Caco-2 (cell line): ENCODE measurements at regions not wholly inside any gene's neighbourhood (a gene's known extent, or its start where the extent isn't known, plus 50 kb on each side); places are given as distances from the start of the nearest gene placed in this dataset.

ENCODE experiments used
- BruUV-seq: library from RNA; stranded (reverse); fragments of 400-500 nt; replicated peaks from 2 replicates; lab custom pipeline; 2021; lab: Mats Ljungman, UMichigan
- CTCF ChIA-PET: fragments of 300-600 bp; sonication (Branson Sonifier 250); formaldehyde crosslinking; loops from one replicate; lab custom pipeline; 2022; ENCODE audit warnings: antibody characterized with exemption; lab: Charles Lee
- POLR2A ChIA-PET: fragments of 300-600 bp; sonication (Branson Sonifier 250); formaldehyde crosslinking; loops from one replicate; lab custom pipeline; 2022; ENCODE audit warnings: antibody characterized with exemption; lab: Charles Lee
- DNase-seq, 2 experiments: peaks; one replicate each; pipeline versions ENCODE4 v3.0.0 to v3.0.0-alpha.2; 2020 to 2022
- H3K27me3 ChIP-seq: replicated peaks from 2 replicates; pipeline ENCODE4 v1.6.0; 2011; ENCODE audit warnings: low read length; ENCODE audit not compliant: control insufficient read depth, insufficient read depth
- H3K36me3 ChIP-seq: 2 replicates; pipeline ENCODE4 v1.5.1; 2011; ENCODE audit warnings: low read length; ENCODE audit not compliant: control insufficient read depth, insufficient read depth
- H3K4me1 ChIP-seq: fragments of 250-450 bp; sonication (Bioruptor Pico); 2 replicates; pipeline ENCODE4 v1.5.1; 2020; ENCODE audit warnings: mild to moderate bottlenecking
- H3K4me3 ChIP-seq: 2 replicates; pipeline ENCODE4 v1.5.1; 2011; ENCODE audit warnings: low read depth, mild to moderate bottlenecking, control low read depth, low read length
- H3K9me3 ChIP-seq: fragments of 250-450 bp; sonication (Bioruptor Pico); 2 replicates; pipeline ENCODE4 v1.5.1; 2020; ENCODE audit warnings: mild to moderate bottlenecking, moderate library complexity
- H3K27ac Mint-ChIP-seq: one replicate; pipeline ENCODE4 v1.8.0; 2022; ENCODE audit warnings: mixed read lengths; ENCODE audit not compliant: unreplicated experiment
- H3K27me3 Mint-ChIP-seq: one replicate; pipeline ENCODE4 v1.8.0; 2022; ENCODE audit warnings: mixed read lengths; ENCODE audit not compliant: insufficient read depth, unreplicated experiment
- H3K36me3 Mint-ChIP-seq: one replicate; pipeline ENCODE4 v1.8.0; 2022; ENCODE audit warnings: mild to moderate bottlenecking, mixed read lengths; ENCODE audit not compliant: insufficient read depth, unreplicated experiment
- H3K4me1 Mint-ChIP-seq: one replicate; pipeline ENCODE4 v1.8.0; 2022; ENCODE audit warnings: low read depth, mixed read lengths; ENCODE audit not compliant: unreplicated experiment
- H3K4me3 Mint-ChIP-seq: one replicate; pipeline ENCODE4 v1.8.0; 2022; ENCODE audit warnings: mild to moderate bottlenecking, moderate library complexity, mixed read lengths; ENCODE audit not compliant: unreplicated experiment
- H3K9me3 Mint-ChIP-seq: one replicate; pipeline ENCODE4 v1.8.0; 2022; ENCODE audit warnings: mixed read lengths; ENCODE audit not compliant: unreplicated experiment
- intact Hi-C: fragments of 100-400 bp; cut with micrococcal nuclease; formaldehyde crosslinking; loops from one replicate; pipeline ENCODE4 v1.10.0; 2022; ENCODE audit not compliant: unreplicated experiment
- TF ChIP-seq, protein P1 (sequence below), 2 experiments: fragments of 200-600 bp in 1 of 2; IDR thresholded peaks; 1 replicate in 1 of 2; 2 replicates in 1 of 2; pipeline versions ENCODE4 v1.5.1 to v1.8.0; 2011 to 2022; ENCODE audit warnings: antibody characterized with exemption in 1 of 2, control low read depth in 1 of 2, inconsistent platforms in 1 of 2, low read depth in 1 of 2, low read length in 1 of 2, mild to moderate bottlenecking in 1 of 2, moderate library complexity in 1 of 2; ENCODE audit not compliant: insufficient read depth in 1 of 2, severe bottlenecking in 1 of 2, unreplicated experiment in 1 of 2

DNA sequence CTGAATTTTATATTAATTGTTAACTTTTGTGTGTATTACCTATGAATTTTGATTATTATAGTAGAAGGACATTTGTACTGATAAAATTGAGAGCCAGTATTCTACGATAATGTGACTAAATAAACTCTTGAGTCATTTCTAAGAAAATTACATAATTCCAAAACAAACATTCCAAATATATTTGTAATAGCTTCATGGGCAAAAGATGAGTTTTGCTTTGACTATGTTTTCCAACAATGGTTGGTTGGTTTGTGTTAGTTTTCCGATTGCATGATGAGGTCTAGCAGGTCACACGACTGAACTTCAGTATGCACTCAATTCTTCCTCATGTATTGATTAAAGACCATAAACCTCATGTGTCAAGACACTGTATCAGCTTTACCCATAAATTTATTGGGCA lies 71.7 kb upstream of the WDR75 start:
- ChIA-PET POLR2A (no interaction called here), CTCF (no interaction called here)
- TF ChIP-seq, protein P1, sequence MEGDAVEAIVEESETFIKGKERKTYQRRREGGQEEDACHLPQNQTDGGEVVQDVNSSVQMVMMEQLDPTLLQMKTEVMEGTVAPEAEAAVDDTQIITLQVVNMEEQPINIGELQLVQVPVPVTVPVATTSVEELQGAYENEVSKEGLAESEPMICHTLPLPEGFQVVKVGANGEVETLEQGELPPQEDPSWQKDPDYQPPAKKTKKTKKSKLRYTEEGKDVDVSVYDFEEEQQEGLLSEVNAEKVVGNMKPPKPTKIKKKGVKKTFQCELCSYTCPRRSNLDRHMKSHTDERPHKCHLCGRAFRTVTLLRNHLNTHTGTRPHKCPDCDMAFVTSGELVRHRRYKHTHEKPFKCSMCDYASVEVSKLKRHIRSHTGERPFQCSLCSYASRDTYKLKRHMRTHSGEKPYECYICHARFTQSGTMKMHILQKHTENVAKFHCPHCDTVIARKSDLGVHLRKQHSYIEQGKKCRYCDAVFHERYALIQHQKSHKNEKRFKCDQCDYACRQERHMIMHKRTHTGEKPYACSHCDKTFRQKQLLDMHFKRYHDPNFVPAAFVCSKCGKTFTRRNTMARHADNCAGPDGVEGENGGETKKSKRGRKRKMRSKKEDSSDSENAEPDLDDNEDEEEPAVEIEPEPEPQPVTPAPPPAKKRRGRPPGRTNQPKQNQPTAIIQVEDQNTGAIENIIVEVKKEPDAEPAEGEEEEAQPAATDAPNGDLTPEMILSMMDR (IDR thresholded peaks at IDR 0.05; ENCODE audit: insufficient read depth in 1 of 2, low read depth in 1 of 2, low read length in 1 of 2, severe bottlenecking in 1 of 2, unreplicated experiment in 1 of 2), result no peak
- no peak overlapping the region for H3K4me3 Mint-ChIP-seq
- no TSS peak for BruUV-seq
- H3K9me3 Mint-ChIP-seq, result no peaks in the 10 kb centered on the region
- no peak for DNase-seq
- Histone ChIP-seq H3K4me3 (no peak overlapping the region), H3K36me3 (no peaks in the 10 kb centered on the region), H3K9me3 (no peaks in the 10 kb centered on the region), H3K27me3 (no peaks in the 10 kb centered on the region), H3K4me1 (peaks cover 24% of the 10 kb centered on the region)
- intact Hi-C loops, result loop anchor here (1.0 to 5.0 kb wide), 2 partner anchors 10 to 38 kb away; no protein-coding TSS in a partner anchor
- H3K27me3 Mint-ChIP-seq, result no peaks in the 10 kb centered on the region
- peaks cover 7% of the 10 kb centered on the region for H3K4me1 Mint-ChIP-seq
- no peaks in the 10 kb centered on the region for H3K36me3 Mint-ChIP-seq
- no peak overlapping the region for H3K27ac Mint-ChIP-seq

DNA sequence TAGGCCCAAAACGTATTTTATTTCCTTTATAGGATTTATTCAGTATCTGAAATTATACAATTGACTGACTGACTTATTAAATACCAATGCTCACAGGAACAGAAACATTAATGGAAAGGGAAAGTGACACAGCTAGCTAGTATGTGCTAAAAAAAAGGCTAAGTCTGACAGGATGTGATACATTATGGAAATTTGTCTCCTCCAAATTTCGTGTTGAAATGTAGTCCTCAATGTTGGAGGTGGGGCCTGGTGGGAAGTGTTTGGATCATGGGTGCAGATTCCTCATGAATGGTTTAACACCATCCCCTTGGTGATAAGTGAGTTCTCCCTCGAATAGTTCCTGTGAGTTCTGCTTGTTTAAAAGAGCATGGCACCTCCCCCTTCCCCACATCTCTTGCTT lies 70.6 kb upstream of the WDR75 start:
- Histone ChIP-seq H3K4me3 (no peak overlapping the region), H3K27me3 (no peaks in the 10 kb centered on the region), H3K9me3 (no peaks in the 10 kb centered on the region), H3K4me1 (peaks cover 24% of the 10 kb centered on the region), H3K36me3 (no peaks in the 10 kb centered on the region)
- Mint-ChIP-seq H3K27me3 (no peaks in the 10 kb centered on the region), H3K4me1 (peaks cover 7% of the 10 kb centered on the region), H3K36me3 (no peaks in the 10 kb centered on the region), H3K27ac (no peak overlapping the region), H3K9me3 (no peaks in the 10 kb centered on the region), H3K4me3 (no peak overlapping the region)
- no TSS peak for BruUV-seq
- intact Hi-C loops, result no loop called here
- TF ChIP-seq, protein P1 (IDR thresholded peaks at IDR 0.05; ENCODE audit: insufficient read depth in 1 of 2, low read depth in 1 of 2, low read length in 1 of 2, severe bottlenecking in 1 of 2, unreplicated experiment in 1 of 2), result no peak
- POLR2A ChIA-PET, result no interaction called here
- CTCF ChIA-PET, result no interaction called here
- DNase-seq, result no peak

DNA sequence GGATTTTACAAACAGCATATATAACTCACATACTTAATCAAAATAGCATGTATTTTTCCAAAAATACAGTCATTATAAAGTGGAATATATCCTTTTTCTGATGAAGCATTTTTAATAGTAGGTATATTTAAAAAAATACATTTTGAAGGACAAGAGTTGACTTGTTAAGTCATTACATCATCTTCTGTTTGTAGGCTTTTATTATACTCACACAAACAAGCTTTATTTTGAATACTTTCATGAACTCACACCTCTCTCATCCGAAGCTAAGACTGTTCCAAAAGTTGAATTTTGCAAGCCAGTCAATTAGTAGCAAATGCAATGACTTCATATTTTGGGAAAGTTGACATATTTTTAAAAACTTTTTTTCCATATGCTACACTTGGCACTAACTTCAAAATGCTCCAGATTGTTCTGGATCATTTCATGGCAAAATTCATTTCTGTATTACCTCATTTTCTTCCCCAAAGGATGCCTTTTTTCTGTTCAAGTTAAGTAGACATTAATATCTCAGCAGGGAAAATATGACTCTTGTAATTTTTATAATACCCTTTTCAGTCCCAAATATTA lies 68.5 kb upstream of the WDR75 start:
- no TSS peak for BruUV-seq
- POLR2A ChIA-PET, result no interaction called here
- no peaks in the 10 kb centered on the region for H3K9me3 ChIP-seq

More for the DNA sequence above, 68.5 kb upstream of the WDR75 start:
- Mint-ChIP-seq H3K27ac (no peak overlapping the region), H3K9me3 (no peaks in the 10 kb centered on the region), H3K4me3 (no peak overlapping the region), H3K4me1 (peaks cover 23% of the 10 kb centered on the region), H3K27me3 (no peaks in the 10 kb centered on the region), H3K36me3 (no peaks in the 10 kb centered on the region)
- no peak for DNase-seq
- TF ChIP-seq, protein P1 (IDR thresholded peaks at IDR 0.05; ENCODE audit: insufficient read depth in 1 of 2, low read depth in 1 of 2, low read length in 1 of 2, severe bottlenecking in 1 of 2, unreplicated experiment in 1 of 2), result no peak
- CTCF ChIA-PET, result no interaction called here
- no peaks in the 10 kb centered on the region for H3K27me3 ChIP-seq
- H3K36me3 ChIP-seq, result no peaks in the 10 kb centered on the region
- no peak overlapping the region for H3K4me3 ChIP-seq
- intact Hi-C loops, result no loop called here
- peaks cover 45% of the 10 kb centered on the region for H3K4me1 ChIP-seq
